HAP-1 (cell line): ENCODE measurements at regions not wholly inside any gene's neighbourhood (a gene's known extent, or its start where the extent isn't known, plus 50 kb on each side); places are given as distances from the start of the nearest gene placed in this dataset.
"Not testable (repeated sequence)": the region's sequence is repeated elsewhere in the genome, so short reads cannot be mapped to it uniquely, and the experiment has no call there.

Experiments used
- DNase-seq, 2 experiments: peaks; one replicate each; pipeline ENCODE4 v3.0.0-alpha.2; 2016 to 2020; ENCODE audit warnings: low spot score in 2 of 2
- H3K27me3 ChIP-seq: fragments of 250-450 bp; sonication (Bioruptor Pico); 2 replicates; pipeline ENCODE4 v1.5.1; 2020; ENCODE audit warnings: low read depth, mild to moderate bottlenecking, moderate library complexity
- H3K36me3 ChIP-seq: fragments of 250-450 bp; sonication (Bioruptor Pico); replicated peaks from 2 replicates; pipeline ENCODE4 v1.5.1; 2020; ENCODE audit warnings: mild to moderate bottlenecking
- H3K4me1 ChIP-seq: fragments of 250-450 bp; sonication (Bioruptor Pico); 2 replicates; pipeline ENCODE4 v1.5.1; 2020; ENCODE audit warnings: mild to moderate bottlenecking
- H3K4me3 ChIP-seq: fragments of 250-450 bp; sonication (Bioruptor Pico); 2 replicates; pipeline ENCODE4 v1.5.1; 2020; ENCODE audit warnings: mild to moderate bottlenecking, moderate library complexity
- H3K9me3 ChIP-seq: fragments of 250-450 bp; sonication (Bioruptor Pico); 2 replicates; pipeline ENCODE4 v1.5.1; 2020; ENCODE audit warnings: mild to moderate bottlenecking, moderate library complexity
- in situ Hi-C: fragments of 300-500 bp; cut with MboI; formaldehyde crosslinking; loops from 3 replicates; pipeline ENCODE4 v1.14.3; 2020; ENCODE audit warnings: low sequenced_read_pairs, inconsistent platforms, mixed read lengths

DNA sequence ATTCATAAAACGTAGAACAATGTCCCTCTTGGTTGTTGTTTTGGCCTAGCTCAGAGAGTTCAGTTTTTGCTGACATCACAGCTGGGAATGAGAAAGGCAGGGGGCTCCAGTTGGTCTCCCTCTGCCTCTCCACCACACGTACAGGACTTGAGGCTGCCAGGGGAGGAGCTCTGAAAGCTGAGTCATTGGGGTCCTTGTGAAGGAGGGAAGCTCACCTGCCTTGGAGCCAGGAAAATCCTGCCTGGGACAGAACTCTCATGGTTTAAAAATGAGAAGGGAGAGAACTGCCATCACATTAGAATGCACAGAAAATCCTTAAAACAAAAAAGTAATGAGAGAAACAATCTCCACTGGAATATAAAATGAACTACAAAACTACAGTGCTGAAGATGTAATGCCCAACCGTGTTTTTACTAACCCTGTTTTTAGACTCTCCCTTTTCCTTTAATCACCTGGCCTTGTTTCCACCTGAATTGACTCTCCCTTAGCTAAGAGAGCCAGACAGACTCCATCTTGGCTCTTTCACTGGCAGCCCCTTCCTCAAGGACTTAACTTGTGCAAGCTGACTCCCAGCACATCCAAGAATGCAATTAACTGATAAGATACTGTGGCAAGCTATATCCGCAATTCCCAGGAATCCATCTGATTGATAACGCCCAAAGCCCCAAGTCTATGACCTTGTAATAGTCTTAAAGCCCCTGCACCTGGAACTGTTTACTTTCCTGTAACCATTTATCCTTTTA lies 58.6 kb upstream of the TARP start:
- not testable (repeated sequence) for DNase-seq, H3K4me1 ChIP-seq, H3K4me3 ChIP-seq, H3K9me3 ChIP-seq, H3K27me3 ChIP-seq, H3K36me3 ChIP-seq
- in situ Hi-C loops = loop anchor here (10.0 kb wide), 1 partner anchor 107 kb away; no protein-coding TSS in a partner anchor

DNA sequence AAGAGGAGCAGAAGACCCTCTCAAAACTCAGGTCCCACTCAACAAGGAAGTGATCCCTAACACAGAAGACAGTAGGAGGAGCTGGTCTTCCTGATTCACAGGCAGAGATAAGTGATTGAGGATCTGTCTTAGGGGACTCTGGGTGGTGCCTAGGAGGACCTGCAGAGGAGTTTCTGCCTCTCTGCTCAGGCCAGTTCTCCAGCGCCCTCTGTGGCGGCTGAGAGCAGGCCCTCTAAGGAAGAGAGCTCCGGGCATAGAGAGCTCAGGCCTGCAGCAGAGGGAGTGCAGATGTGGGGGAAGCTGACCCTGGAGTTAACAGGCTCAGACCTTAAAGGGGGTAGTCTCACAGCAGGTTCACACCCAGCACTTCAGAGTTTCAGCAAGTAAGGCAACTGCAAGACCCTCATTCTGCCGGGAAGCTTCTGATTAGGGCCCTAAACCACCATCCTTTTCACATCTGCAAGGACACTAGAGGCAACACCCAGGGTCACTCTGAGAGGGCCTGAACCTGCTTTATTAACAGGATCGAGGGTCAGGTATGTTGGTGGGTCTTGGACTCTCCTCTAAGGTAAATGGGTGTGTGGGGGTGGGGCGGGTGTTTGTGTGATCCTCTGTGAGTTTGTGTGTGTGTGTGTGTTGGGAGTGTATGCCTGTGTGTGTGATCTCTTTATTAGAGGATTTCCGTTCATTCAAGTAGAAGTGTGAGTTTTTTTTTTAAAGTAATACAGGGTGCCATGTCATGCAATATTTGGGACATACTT lies 57.6 kb upstream of the TARP start:
- Histone ChIP-seq H3K9me3 (no peaks in the 10 kb centered on the region), H3K36me3 (no peaks in the 10 kb centered on the region), H3K27me3 (no peaks in the 10 kb centered on the region), H3K4me3 (no peak overlapping the region), H3K4me1 (no peaks in the 10 kb centered on the region)
- in situ Hi-C loops = loop anchor here (10.0 kb wide), 1 partner anchor 106 kb away; no protein-coding TSS in a partner anchor
- peak in 1 of 2 experiments; percentile 42 for DNase-seq

DNA sequence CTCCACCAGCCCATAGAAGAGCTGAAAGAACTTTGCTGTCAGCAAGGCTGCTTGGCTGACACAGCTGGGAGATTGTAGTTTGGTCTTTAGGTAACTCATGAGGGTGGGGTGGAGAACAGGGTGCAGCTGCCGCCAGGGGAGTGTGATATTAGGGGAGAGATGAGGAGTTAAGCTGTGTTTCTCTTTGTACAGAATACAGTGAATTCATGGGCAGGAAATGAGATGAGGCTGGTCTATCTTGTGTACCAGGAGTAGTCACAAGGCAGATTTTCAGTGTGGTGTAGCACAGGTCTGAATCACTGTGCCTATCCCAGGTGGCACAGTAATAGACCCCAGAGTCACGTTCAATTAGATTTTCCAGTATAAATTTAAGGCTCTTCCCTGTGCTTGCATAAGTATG lies 56.6 kb upstream of the TARP start:
- in situ Hi-C loops = loop anchor here (10.0 kb wide), 1 partner anchor 105 kb away; no protein-coding TSS in a partner anchor
- Histone ChIP-seq H3K4me3 (no peak overlapping the region), H3K27me3 (no peaks in the 10 kb centered on the region), H3K9me3 (no peaks in the 10 kb centered on the region), H3K4me1 (no peaks in the 10 kb centered on the region), H3K36me3 (no peaks in the 10 kb centered on the region)
- no peak for DNase-seq

DNA sequence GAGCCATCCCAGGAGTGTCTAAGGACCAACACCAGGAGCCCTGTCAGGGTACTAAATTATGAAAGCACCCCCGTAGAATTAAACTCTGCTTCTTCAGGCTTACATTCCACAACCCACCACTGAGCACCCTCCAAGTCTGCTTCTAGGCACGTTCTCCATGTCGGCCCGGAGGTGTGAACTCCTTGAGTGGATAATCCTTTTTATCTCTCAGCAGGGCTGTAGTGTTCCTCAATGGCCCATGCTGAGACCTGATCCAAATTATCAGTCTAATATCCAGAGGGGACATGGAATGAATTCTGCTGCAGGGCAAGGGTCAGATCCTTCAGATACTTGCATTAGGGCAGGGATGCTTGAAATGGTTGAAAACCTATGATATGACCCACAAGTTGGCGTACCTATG lies 55.9 kb upstream of the TARP start:
- no peak for DNase-seq
- H3K36me3 ChIP-seq = no peaks in the 10 kb centered on the region
- H3K4me3 ChIP-seq = no peak overlapping the region
- no peaks in the 10 kb centered on the region for H3K27me3 ChIP-seq
- in situ Hi-C loops = no loop called here
- H3K9me3 ChIP-seq = no peaks in the 10 kb centered on the region
- no peaks in the 10 kb centered on the region for H3K4me1 ChIP-seq

DNA sequence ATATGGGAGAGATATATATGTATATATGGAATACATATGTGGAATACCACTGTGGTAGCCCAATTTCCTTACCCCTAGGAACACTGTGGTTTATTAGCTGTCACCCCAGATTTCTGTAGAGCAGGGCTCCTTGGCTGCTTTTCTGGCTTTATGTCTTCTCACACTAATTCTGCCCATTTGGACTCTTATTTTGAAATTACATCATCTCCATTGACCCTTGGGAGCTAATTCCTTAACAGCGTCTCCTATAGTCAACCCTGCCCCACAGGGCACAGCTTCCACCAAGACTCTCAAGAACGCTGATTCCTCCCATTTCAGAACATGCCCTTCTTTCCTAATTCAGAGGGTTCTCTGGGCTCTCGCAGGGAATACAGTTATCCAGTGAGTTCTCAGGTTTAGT lies 55.4 kb upstream of the TARP start:
- Histone ChIP-seq H3K36me3 (no peaks in the 10 kb centered on the region), H3K4me3 (no peak overlapping the region), H3K27me3 (no peaks in the 10 kb centered on the region), H3K4me1 (no peaks in the 10 kb centered on the region), H3K9me3 (no peaks in the 10 kb centered on the region)
- DNase-seq = no peak
- in situ Hi-C loops = no loop called here

DNA sequence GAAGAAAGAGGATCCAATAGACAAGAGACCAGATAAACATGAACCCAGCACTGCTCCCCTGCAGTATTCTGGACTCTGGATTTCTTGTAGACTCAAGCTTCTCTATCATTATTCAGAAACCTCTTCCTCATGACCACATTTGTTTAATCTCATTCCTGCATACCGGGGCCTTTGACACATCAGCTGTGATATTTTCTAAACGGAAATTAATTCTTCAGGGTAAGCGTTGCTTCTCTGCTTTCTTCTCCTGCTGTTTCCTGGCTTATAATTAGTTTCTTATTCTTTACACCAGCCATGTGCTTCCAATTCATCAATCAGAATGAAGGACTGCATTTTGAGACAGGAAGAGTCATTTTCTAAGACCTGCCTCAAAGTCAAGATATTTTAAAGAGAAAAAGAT lies 54.2 kb upstream of the TARP start:
- in situ Hi-C loops = no loop called here
- H3K27me3 ChIP-seq = no peaks in the 10 kb centered on the region
- no peaks in the 10 kb centered on the region for H3K36me3 ChIP-seq
- H3K4me1 ChIP-seq = no peaks in the 10 kb centered on the region
- no peaks in the 10 kb centered on the region for H3K9me3 ChIP-seq
- no peak overlapping the region for H3K4me3 ChIP-seq
- DNase-seq = no peak
